Coronary artery (tissue), 2 donors: ENCODE measurements at regions not wholly inside any gene's neighbourhood (a gene's known extent, or its start where the extent isn't known, plus 50 kb on each side); places are given as distances from the start of the nearest gene placed in this dataset.

ENCODE experiments used
- DNase-seq: peaks from one replicate; pipeline ENCODE4 v3.0.0-alpha.2; 2017; ENCODE audit warnings: low spot score
- H3K27ac ChIP-seq, 2 donors: fragments of 200-600 bp; sonication (generic); one replicate each; pipeline ENCODE4 v1.5.1; 2016 to 2019
- H3K4me3 ChIP-seq: fragments of 200-600 bp; sonication (generic); 2 replicates; pipeline ENCODE4 v1.5.1; 2016; ENCODE audit warnings: mild to moderate bottlenecking, moderate library complexity
- TF ChIP-seq, protein P1 (sequence below): fragments of 200-600 bp; sonication (generic); IDR thresholded peaks from one replicate; pipeline ENCODE4 v1.5.1; 2019; ENCODE audit warnings: antibody characterized with exemption

DNA sequence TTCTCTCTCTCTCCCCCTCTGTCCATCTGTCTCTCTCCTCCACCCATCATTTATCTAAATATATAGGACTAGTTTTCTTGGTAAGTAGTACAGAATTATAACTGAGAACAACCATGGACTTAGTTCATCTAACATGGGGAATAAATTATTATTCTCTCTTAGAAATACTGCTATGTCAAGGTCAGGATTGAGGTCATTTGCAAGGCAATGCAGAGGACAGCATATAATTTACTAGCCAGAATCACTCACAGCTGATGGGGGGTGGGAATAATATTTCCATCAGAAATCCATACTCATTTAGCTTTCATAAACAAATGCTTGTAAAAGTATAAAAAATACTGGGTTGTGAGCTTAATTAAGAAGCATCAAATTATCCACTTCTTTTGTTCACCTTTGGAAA lies 553.9 kb upstream of the POU3F2 start:
- Histone ChIP-seq H3K4me3 (no peak overlapping the region), H3K27ac (no peak overlapping the region)
- TF ChIP-seq, protein P1, sequence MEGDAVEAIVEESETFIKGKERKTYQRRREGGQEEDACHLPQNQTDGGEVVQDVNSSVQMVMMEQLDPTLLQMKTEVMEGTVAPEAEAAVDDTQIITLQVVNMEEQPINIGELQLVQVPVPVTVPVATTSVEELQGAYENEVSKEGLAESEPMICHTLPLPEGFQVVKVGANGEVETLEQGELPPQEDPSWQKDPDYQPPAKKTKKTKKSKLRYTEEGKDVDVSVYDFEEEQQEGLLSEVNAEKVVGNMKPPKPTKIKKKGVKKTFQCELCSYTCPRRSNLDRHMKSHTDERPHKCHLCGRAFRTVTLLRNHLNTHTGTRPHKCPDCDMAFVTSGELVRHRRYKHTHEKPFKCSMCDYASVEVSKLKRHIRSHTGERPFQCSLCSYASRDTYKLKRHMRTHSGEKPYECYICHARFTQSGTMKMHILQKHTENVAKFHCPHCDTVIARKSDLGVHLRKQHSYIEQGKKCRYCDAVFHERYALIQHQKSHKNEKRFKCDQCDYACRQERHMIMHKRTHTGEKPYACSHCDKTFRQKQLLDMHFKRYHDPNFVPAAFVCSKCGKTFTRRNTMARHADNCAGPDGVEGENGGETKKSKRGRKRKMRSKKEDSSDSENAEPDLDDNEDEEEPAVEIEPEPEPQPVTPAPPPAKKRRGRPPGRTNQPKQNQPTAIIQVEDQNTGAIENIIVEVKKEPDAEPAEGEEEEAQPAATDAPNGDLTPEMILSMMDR = no peak
- no peak for DNase-seq

DNA sequence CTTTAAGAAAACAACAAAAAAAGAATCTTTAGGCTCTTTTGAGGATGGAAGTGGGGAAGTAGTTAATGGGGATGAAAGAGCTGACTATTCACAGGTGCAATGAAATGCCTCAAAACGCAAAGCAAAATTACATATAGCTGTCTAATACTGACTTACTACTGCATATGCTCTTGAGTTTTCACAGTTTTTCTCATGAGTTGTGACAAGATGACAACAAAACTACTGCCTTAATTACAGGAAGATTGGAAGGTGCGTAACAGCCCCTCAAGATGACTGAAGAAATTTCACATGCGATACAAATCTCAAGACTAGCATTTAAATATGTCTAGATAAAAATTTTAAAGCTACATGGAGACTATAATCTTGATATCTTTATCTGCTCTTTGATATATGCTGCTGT lies 547.8 kb upstream of the POU3F2 start:
- Histone ChIP-seq H3K27ac (no peak overlapping the region), H3K4me3 (no peak overlapping the region)
- no peak for DNase-seq
- TF ChIP-seq, protein P1 = no peak

DNA sequence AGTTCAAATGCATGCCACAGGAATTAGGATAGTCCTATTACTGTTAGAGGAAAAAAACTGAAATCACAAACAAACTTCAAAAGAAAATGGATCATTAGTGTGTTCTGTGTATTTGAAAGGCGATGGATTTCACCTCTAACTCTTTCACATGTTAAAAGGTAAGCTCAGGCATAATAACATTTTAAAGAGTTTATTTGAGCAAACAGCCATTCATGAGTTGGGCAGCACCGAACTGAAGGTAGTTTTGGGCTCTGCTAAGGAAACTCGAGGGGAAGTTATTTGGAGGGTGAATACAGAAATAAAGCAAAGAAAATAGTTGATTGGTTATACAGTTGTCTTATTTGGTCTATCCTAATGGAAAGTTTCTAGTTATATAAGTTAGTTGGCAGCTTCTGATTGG lies 546.5 kb upstream of the POU3F2 start:
- no peak for DNase-seq
- TF ChIP-seq, protein P1 = no peak
- Histone ChIP-seq H3K27ac (no peak overlapping the region), H3K4me3 (no peak overlapping the region)

DNA sequence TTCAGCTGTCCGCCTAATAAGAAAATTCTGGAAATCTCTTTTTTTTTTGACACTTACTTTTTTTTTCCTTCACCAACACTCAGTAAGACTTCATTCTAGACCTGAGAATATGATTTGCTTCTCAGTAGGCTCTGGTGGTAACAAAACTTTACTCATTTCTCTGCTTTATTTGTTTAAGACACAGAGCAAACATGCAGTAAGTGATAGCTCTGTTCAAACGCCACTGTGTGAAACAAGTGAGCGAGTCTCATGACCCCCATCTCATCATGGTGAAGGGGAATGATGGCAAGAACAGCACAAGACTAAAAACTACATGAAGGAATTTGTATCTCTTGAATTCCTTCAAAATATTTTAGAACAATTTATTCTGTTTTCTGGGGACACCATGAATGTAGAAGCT lies 541.6 kb upstream of the POU3F2 start:
- no peak for DNase-seq
- no peak overlapping the region for H3K4me3 ChIP-seq
- TF ChIP-seq, protein P1 = no peak
- H3K27ac ChIP-seq = no peak overlapping the region

DNA sequence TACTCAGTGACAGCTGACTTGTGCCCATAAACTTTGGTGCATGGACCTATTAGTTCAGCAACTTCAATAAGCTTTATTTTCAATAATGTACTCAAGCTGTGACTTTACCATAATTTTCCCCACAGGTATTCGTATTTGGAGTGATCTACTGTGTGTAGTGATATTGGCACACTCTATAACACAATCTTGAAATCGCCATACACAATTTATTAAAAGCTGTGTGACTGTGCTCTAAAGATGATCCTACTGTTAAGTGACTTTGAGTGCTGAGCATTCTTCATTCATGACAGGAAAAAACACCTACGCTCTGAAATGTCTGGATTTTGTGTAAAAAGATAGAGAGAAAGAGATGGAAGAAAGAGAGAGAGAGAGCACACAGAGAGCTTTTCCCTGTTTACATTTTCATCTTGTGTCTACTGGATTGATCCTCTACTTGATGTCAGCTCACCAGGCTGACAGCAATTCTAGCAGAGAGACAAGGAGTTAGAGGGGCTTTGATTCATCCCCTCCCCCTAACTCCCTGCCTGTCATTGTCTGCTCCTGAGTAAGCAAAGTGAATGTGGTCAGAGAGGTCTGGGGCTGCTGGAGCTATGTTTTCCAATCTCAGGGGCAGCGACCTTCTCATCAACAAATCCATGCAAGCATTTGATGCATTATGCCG lies 538.7 kb upstream of the POU3F2 start:
- Histone ChIP-seq H3K4me3 (no peak overlapping the region), H3K27ac (no peak overlapping the region)
- TF ChIP-seq, protein P1 = no peak
- DNase-seq = no peak

DNA sequence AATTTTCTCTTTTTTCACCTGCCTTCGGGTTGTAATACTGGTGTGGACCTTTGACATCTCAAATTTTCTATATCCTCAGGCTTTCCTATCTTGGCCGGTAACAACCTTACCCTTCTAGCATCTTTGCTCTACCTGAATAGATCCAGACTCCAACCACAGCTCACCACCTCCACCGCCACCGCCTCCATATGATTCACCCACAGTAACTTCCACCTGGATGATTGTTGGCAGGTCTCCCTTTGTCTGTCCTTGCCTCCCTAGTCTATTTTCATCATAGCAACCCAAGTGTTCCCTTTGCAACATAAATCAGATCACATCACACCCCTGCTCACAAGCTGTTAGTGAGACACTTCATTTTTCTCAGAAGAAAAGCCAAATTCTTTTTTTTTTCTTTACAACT lies 525.8 kb upstream of the POU3F2 start:
- Histone ChIP-seq H3K27ac (no peak overlapping the region), H3K4me3 (no peak overlapping the region)
- no peak for DNase-seq
- TF ChIP-seq, protein P1 = no peak

DNA sequence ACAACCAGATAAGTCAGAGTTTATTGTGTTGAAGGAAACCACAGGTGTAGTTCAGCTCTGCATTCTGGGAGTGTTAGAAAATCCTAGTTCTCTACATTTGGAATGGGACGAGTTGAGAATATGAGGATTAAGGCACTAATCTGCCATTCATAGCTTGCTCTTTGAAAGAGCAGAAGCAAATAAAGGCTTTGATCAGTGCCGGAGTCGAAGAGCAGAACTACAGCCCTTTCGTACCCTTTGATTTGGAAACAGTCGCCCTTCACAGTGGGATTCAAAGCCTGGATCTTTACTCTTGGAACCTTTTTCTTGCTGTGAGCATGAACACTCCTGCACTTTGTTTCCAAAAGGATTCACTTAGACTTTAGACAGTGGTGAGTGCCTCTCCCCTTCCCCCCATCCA lies 523.9 kb upstream of the POU3F2 start:
- DNase-seq = no peak
- Histone ChIP-seq H3K27ac (no peak overlapping the region), H3K4me3 (no peak overlapping the region)
- TF ChIP-seq, protein P1 = no peak
